Dedifferentiated amniotic fluid mesenchymal stem cell (primary cell): ENCODE measurements at regions not wholly inside any gene's neighbourhood (a gene's known extent, or its start where the extent isn't known, plus 50 kb on each side); places are given as distances from the start of the nearest gene placed in this dataset.
"Not testable (repeated sequence)": the region's sequence is repeated elsewhere in the genome, so short reads cannot be mapped to it uniquely, and the experiment has no call there.

Experiments
- DNase-seq: peaks from one replicate; pipeline ENCODE4 v3.0.0-alpha.2; 2016; ENCODE audit errors: extremely low spot score

- DNase-seq, result not testable (repeated sequence)
Observed at GRCh38 chr9:95391271-95391670, 73.8 kb upstream of the FANCC start.

GRCh38 chr9:95389373-95389772 lies 71.9 kb upstream of the FANCC start:
- no peak for DNase-seq

DNA sequence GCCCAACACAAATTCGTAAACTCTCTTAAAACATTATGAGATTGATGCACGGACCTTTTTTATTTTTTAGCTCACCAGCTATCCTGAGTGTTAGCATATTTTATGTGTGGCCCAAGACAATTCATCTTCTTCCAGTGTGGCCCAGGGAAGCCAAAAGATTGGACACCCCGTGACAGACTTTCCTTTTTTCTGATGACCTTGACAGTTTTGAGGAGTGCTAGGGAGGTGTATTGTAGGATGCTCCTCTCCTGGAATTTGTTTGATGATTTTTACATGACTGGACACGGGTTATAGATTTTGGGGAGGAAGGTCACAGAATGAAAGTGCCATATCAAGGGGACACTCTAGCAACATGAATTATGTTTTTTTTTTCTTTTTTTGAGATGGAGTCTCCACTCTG lies 69.3 kb upstream of the FANCC start:
- DNase-seq, result no peak

GRCh38 chr9:95385521-95385920 lies 68.0 kb upstream of the FANCC start:
- DNase-seq, result no peak

GRCh38 chr9:95383845-95384244 lies 66.3 kb upstream of the FANCC start:
- DNase-seq, result no peak

DNA sequence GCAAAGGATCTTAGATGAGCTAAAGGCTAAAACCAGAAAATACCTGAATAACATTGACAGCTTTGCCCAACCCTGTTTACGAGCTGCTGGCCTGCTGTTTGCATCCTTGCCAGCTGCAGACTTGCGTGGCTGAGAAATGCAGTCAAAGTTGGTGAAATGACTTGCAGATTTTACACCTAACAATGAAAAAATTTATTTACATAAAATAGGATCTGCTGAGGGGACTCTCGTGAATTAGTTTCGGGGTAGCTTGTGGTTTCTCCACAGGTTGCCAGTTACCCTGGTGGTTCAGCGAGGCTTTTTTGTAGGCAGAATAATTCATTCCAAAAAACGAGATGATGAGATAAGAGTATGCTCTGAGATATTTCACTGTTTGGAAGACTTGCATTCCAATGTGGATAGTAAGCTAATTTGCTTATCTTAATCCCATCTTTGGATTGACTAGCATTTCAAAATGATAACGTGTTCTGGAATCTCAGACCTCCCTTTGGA lies 65.7 kb upstream of the FANCC start:
- DNase-seq, result peak; percentile 75

DNA sequence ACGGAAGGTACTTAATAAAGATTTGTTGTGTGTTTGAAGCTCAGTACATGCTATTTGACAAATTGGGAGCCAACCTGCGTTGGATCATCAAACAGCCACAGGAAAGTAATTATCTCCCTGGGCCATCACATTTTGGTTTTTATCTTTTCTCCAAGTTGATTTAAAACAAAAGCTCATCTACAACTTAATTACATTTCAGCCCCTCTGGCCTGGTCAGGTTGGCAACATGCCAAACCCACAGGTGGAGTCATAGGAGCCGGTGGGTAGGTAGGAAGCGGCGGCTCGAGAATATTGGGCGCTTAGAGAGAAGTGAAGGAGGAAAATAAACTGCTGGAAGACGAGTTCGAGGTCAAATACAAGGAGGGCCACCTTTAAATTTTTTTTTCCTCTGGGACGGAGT lies 64.9 kb upstream of the FANCC start:
- no peak for DNase-seq

GRCh38 chr9:95381221-95381620 lies 63.7 kb upstream of the FANCC start:
- DNase-seq, result peak; percentile 43

- no peak for DNase-seq
Observed at GRCh38 chr9:95379630-95380029, 62.1 kb upstream of the FANCC start.

- no peak for DNase-seq
Observed at GRCh38 chr9:95373782-95374487, 56.4 kb upstream of the FANCC start.

DNA sequence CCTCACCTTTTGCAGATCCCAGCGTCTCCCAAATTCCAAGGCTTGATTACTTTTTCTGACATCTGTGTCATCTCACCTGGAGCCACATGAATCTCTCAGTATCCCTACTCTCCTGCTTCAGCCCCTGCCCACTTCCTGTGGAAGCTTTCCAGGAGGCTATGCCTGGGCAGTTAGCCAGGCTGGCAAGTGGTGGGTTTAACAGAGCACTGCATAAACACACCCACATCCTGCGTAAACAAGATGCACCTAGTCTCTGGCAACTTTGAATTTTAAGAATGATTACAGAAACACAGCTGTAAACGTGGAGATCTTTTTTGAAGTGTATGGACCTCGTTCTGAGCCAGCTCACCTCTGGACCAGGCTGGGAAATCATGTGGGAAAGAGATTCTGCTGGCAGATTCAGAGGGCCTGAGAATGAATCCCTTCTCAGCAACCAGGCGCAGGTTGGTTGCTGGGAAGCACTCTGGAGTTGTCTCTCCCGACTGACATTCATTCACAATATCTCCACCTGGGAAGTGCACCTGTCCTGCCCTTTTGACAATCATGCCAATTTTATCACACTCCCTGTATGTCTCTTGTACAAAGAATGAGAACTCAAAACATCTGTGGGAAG lies 55.7 kb upstream of the FANCC start:
- DNase-seq, result no peak

DNA sequence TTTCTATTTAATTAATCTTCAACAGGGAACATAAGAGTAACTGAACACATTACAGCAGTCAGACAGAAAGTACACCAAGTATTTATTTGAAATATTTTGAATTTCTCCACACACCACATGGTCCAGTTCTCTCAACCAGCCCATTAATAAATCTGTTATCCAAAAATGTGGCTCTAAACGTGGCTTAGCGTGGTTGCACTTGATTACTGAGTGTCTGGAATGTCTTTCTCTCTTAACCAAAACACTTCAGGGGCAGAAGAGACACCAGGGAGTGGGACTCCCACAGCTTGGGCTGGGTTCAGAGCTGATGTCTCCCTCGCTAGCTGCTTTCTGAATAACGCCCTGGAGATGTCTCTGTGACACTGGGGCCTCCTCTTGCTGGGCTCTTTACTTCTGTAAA lies 52.6 kb upstream of the FANCC start:
- DNase-seq, result no peak

DNA sequence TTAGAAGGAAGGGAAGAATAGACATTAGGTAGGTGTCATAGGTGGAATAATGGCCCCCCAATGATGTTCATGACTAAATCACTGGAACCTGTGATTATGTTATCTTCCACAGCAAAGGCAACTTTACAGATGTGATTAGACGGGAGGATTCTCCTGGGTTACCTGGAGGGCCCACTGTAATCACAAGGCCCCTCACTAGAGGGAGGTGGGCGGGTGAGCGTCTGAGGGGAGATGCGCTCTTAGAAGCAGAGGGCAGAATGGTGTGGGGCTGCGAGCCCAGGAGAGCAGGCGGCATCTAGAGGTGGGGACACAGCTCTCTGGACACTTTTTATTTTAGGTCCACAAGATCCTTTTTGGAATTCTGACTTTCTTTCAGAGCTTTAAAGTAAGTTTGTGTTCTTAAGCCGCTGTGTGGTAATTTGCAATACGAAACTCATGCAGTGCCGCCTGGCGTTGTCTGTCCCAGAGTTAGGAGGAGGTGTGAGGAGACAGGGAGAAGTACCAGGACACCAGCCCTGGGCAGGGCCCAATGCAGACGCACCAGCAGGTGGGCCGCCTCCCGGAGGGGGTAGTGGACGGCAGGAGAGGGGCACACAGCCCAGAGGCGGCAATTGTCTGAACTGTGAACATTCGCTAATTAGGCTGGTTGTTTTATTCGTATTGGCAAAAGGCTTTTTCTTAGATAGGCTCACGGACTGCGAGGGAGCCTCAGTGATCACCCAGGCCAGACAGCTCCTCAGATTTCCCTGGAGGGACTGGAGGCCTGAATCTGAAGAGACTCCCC lies 51.1 kb upstream of the FANCC start:
- no peak for DNase-seq
